ENCODE measurements at regions not wholly inside any gene's neighbourhood (a gene's known extent, or its start where the extent isn't known, plus 50 kb on each side); places are given as distances from the start of the nearest gene placed in this dataset.
"Not testable (repeated sequence)": the region's sequence is repeated elsewhere in the genome, so short reads cannot be mapped to it uniquely, and the experiment has no call there.

- TF ChIP-seq ETS1 (conservative IDR thresholded peaks at IDR 0.05; ENCODE audit: control insufficient read depth, low read depth, low read length); CTCF (IDR thresholded peaks at IDR 0.05 in 2 of 3, conservative IDR thresholded peaks at IDR 0.05 in 1 of 3; ENCODE audit: insufficient read depth in 2 of 3, low read depth in 1 of 3, low read length in 3 of 3); NCOA4 (IDR thresholded peaks at IDR 0.05; ENCODE audit: partially characterized antibody); TAF1 (IDR thresholded peaks at IDR 0.05; ENCODE audit: control insufficient read depth, extremely low read depth, insufficient read depth, low read length, severe bottlenecking); FOXA3 (CRISPR knock-in tag; conservative IDR thresholded peaks at IDR 0.05 in 1 of 2, IDR thresholded peaks at IDR 0.05 in 1 of 2); ZFP91 (CRISPR knock-in tag; IDR thresholded peaks at IDR 0.05); ZNF3 (CRISPR knock-in tag; IDR thresholded peaks at IDR 0.05): not testable (repeated sequence)
Measured at GRCh38 chr10:120239695-120240094, 217.3 kb upstream of the PLPP4 start.
